ENCODE measurements at regions not wholly inside any gene's neighbourhood (a gene's known extent, or its start where the extent isn't known, plus 50 kb on each side); places are given as distances from the start of the nearest gene placed in this dataset.

DNA sequence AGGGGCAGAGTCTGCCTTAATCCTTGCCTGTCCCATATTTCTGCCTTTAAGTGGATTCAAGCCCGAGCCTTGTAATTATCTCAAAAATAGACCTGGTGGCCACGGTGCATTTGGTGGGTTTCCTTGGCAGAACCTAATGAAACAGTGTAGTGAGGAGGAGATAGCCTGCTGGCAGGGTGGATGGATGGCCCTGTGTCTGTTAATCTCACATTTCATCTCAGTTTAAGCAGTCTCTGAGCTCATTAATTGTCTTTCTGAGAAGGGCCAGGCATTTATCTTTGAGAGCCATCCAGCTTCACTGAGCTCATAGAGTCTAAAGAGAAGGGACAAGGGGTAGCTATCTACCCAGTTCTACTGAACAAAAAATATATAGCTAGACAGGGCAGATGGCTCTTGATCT is 364.0 kb upstream of the EEF2KMT start:
- TF ChIP-seq, protein P1, sequence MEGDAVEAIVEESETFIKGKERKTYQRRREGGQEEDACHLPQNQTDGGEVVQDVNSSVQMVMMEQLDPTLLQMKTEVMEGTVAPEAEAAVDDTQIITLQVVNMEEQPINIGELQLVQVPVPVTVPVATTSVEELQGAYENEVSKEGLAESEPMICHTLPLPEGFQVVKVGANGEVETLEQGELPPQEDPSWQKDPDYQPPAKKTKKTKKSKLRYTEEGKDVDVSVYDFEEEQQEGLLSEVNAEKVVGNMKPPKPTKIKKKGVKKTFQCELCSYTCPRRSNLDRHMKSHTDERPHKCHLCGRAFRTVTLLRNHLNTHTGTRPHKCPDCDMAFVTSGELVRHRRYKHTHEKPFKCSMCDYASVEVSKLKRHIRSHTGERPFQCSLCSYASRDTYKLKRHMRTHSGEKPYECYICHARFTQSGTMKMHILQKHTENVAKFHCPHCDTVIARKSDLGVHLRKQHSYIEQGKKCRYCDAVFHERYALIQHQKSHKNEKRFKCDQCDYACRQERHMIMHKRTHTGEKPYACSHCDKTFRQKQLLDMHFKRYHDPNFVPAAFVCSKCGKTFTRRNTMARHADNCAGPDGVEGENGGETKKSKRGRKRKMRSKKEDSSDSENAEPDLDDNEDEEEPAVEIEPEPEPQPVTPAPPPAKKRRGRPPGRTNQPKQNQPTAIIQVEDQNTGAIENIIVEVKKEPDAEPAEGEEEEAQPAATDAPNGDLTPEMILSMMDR (IDR thresholded peaks at IDR 0.05 in 8 of 11, conservative IDR thresholded peaks at IDR 0.05 in 3 of 11): no peak
- no peak for TF ChIP-seq POLR2A (IDR thresholded peaks at IDR 0.05)
- no peak for TF ChIP-seq POLR2AphosphoS5 (IDR thresholded peaks at IDR 0.05)
